SK-N-SH (cell line): ENCODE measurements at regions not wholly inside any gene's neighbourhood (a gene's known extent, or its start where the extent isn't known, plus 50 kb on each side); places are given as distances from the start of the nearest gene placed in this dataset.

Source experiments
- CTCF ChIA-PET: fragments of 300-600, 350-600 bp; formaldehyde crosslinking; extraction: SDS; loops from one replicate; lab custom pipeline; 2021; lab: Yijun Ruan, JAX
- POLR2A ChIA-PET: fragments of 350-600 bp; sonication (Branson Sonifier 250); formaldehyde crosslinking; extraction: SDS; loops from one replicate; lab custom pipeline; 2020; ENCODE audit warnings: antibody characterized with exemption, inconsistent platforms; lab: Yijun Ruan, JAX
- DNase-seq: peaks from one replicate; pipeline ENCODE4 v3.0.0; 2012
- H2AFZ ChIP-seq: fragments of 200-600 bp; sonication (generic); 2 replicates; pipeline ENCODE4 v1.8.1; 2016; ENCODE audit warnings: antibody characterized with exemption, mild to moderate bottlenecking, low read depth
- H3F3A ChIP-seq: fragments of 200-600 bp; sonication (generic); replicated peaks from 2 replicates; pipeline ENCODE3; 2016; ENCODE audit warnings: antibody characterized with exemption, mild to moderate bottlenecking; ENCODE audit not compliant: insufficient read depth
- H3K27ac ChIP-seq, 2 experiments: fragments of 200-500 bp in 1 of 2; fragments of 200-600 bp in 1 of 2; sonication (Bioruptor generic) in 1 of 2; sonication (generic), shearing (Covaris generic) in 1 of 2; 2 replicates each; pipeline versions ENCODE4 v1.5.1 to v1.6.1; 2014 to 2016; ENCODE audit warnings: low read depth in 2 of 2, inconsistent platforms in 1 of 2, low read length in 1 of 2, mild to moderate bottlenecking in 1 of 2, mixed read lengths in 1 of 2
- H3K27me3 ChIP-seq: fragments of 200-600 bp; sonication (generic), shearing (Covaris generic); 2 replicates; pipeline ENCODE4 v1.6.1; 2016; ENCODE audit warnings: mixed run types; ENCODE audit not compliant: insufficient read depth
- H3K36me3 ChIP-seq, 2 experiments: fragments of 200-500 bp in 1 of 2; fragments of 200-600 bp in 1 of 2; sonication (Bioruptor generic) in 1 of 2; sonication (generic) in 1 of 2; replicated peaks in 1 of 2; 2 replicates each; pipeline versions ENCODE3 to v1.5.1; 2014 to 2016; ENCODE audit warnings: low read length in 1 of 2, mild to moderate bottlenecking in 1 of 2; ENCODE audit not compliant: insufficient read depth in 2 of 2, control insufficient read depth in 1 of 2
- H3K4me1 ChIP-seq, 2 experiments: fragments of 200-500 bp in 1 of 2; fragments of 200-600 bp in 1 of 2; sonication (Bioruptor generic) in 1 of 2; sonication (generic), shearing (Covaris generic) in 1 of 2; 2 replicates each; pipeline versions ENCODE4 v1.5.1 to v1.6.1; 2014 to 2016; ENCODE audit warnings: low read depth in 1 of 2, low read length in 1 of 2, mixed run types in 1 of 2; ENCODE audit not compliant: insufficient read depth in 2 of 2, control insufficient read depth in 1 of 2
- H3K4me2 ChIP-seq: fragments of 200-600 bp; sonication (generic), shearing (Covaris generic); 2 replicates; pipeline ENCODE4 v1.6.1; 2017; ENCODE audit warnings: mixed run types
- H3K4me3 ChIP-seq, 2 experiments: fragments of 200-500 bp in 1 of 2; fragments of 200-600 bp in 1 of 2; sonication (Bioruptor generic) in 1 of 2; sonication (generic), shearing (Covaris generic) in 1 of 2; 2 replicates each; pipeline versions ENCODE4 v1.5.1 to v1.8.1; 2014 to 2016; ENCODE audit warnings: low read depth in 2 of 2, inconsistent platforms in 1 of 2, low read length in 1 of 2, mild to moderate bottlenecking in 1 of 2, mixed read lengths in 1 of 2, moderate library complexity in 1 of 2
- H3K79me2 ChIP-seq: fragments of 200-600 bp; sonication (generic); 2 replicates; pipeline ENCODE4 v1.8.1; 2017; ENCODE audit warnings: mild to moderate bottlenecking; ENCODE audit not compliant: insufficient read depth
- H3K9ac ChIP-seq: fragments of 200-600 bp; sonication (generic); 2 replicates; pipeline ENCODE4 v1.6.1; 2017; ENCODE audit warnings: mixed run types
- H3K9me2 ChIP-seq: fragments of 200-600 bp; sonication (generic); 2 replicates; pipeline ENCODE4 v1.6.1; 2017; ENCODE audit warnings: mixed run types
- H3K9me3 ChIP-seq: fragments of 200-600 bp; sonication (generic); 2 replicates; pipeline ENCODE4 v1.6.1; 2017; ENCODE audit warnings: mixed run types, mild to moderate bottlenecking, moderate library complexity
- H4K20me1 ChIP-seq: fragments of 200-600 bp; sonication (generic); 2 replicates; pipeline ENCODE4 v1.6.1; 2017; ENCODE audit warnings: mild to moderate bottlenecking, mixed run types; ENCODE audit not compliant: insufficient read depth
- CHD2 ChIP-seq: fragments of 150-350 bp; IDR thresholded peaks from 2 replicates; pipeline ENCODE4 v1.6.1; 2018; ENCODE audit warnings: low read length; ENCODE audit not compliant: partially characterized antibody
- EP300 ChIP-seq, 2 experiments: IDR thresholded peaks; 2 replicates each; pipeline versions ENCODE4 v1.4.0 to v1.6.1; 2012; ENCODE audit warnings: borderline replicate concordance in 1 of 2, low read depth in 1 of 2, low read length in 1 of 2
- EZH2phosphoT487 ChIP-seq: fragments of 200-600 bp; sonication (generic); IDR thresholded peaks from 2 replicates; pipeline ENCODE4 v1.6.1; 2017; ENCODE audit warnings: low read depth, mixed run types, mild to moderate bottlenecking, antibody characterized with exemption, moderate library complexity, borderline replicate concordance
- GABPA ChIP-seq: IDR thresholded peaks from 2 replicates; pipeline ENCODE4 v1.4.0; 2012; ENCODE audit warnings: low read depth, mild to moderate bottlenecking
- GATA2 ChIP-seq: sonication (generic); formaldehyde crosslinking; IDR thresholded peaks from 2 replicates; pipeline ENCODE4 v1.5.0; 2020; ENCODE audit warnings: mild to moderate bottlenecking, missing genetic modification reagents
- JUND ChIP-seq: IDR thresholded peaks from 2 replicates; pipeline ENCODE4 v1.4.0; 2012
- MXI1 ChIP-seq: IDR thresholded peaks from 2 replicates; pipeline ENCODE4 v1.6.1; 2012; ENCODE audit warnings: mild to moderate bottlenecking, low read depth, low read length, improper control_type of control experiment
- NFIC ChIP-seq: IDR thresholded peaks from 2 replicates; pipeline ENCODE4 v1.4.0; 2012; ENCODE audit warnings: borderline replicate concordance
- NRF1 ChIP-seq: IDR thresholded peaks from 2 replicates; pipeline ENCODE4 v1.6.1; 2012; ENCODE audit warnings: low read depth, mild to moderate bottlenecking, low read length
- PBX3 ChIP-seq: IDR thresholded peaks from 2 replicates; pipeline ENCODE4; 2012
- POLR2AphosphoS5 ChIP-seq: IDR thresholded peaks from 2 replicates; pipeline ENCODE4 v1.6.1; 2012; ENCODE audit warnings: low read depth, low read length
- RAD21 ChIP-seq: IDR thresholded peaks from 2 replicates; pipeline ENCODE4 v1.6.1; 2012; ENCODE audit warnings: mild to moderate bottlenecking, low read length
- RCOR1 ChIP-seq: fragments of 150-350 bp; IDR thresholded peaks from 2 replicates; pipeline ENCODE4 v1.6.1; 2017; ENCODE audit warnings: antibody characterized with exemption, low read length
- SIN3A ChIP-seq: IDR thresholded peaks from 2 replicates; pipeline ENCODE4 v1.6.1; 2012; ENCODE audit warnings: low read depth, mild to moderate bottlenecking, low read length, moderate library complexity, borderline replicate concordance
- SMC3 ChIP-seq: IDR thresholded peaks from 2 replicates; pipeline ENCODE4 v1.6.1; 2012; ENCODE audit warnings: low read depth, low read length, improper control_type of control experiment
- TAF1 ChIP-seq: IDR thresholded peaks from 2 replicates; pipeline ENCODE4 v1.6.1; 2012; ENCODE audit warnings: low read depth, mild to moderate bottlenecking, low read length, moderate library complexity, borderline replicate concordance
- USF1 ChIP-seq: IDR thresholded peaks from 2 replicates; pipeline ENCODE4 v1.4.0; 2012; ENCODE audit warnings: low read depth, borderline replicate concordance
- WGBS: methylation state at CpG from one replicate; pipeline ENCODE4 v1.1.6; 2017; ENCODE audit warnings: low lambda C conversion rate; 5-methylcytosine and 5-hydroxymethylcytosine counted together

GRCh38 chr5:1999794-2000193, 117.1 kb upstream of the IRX4 start (continued):
- TF ChIP-seq RCOR1 (no peak), EZH2phosphoT487 (no peak), SIN3A (no peak), SMC3 (no peak), RAD21 (no peak)

GRCh38 chr5:1998716-1999317, 116.1 kb upstream of the IRX4 start:
- under 1% methylated on average over 4 of the region's 4 CpGs for WGBS
- POLR2A ChIA-PET = no interaction called here
- Histone ChIP-seq H3K27ac (no peak overlapping the region), H3K36me3 (no peaks in the 10 kb centered on the region), H3K79me2 (no peaks in the 10 kb centered on the region), H3K4me1 (no peaks in the 10 kb centered on the region), H3F3A (no peaks in the 10 kb centered on the region), H3K4me3 (no peak overlapping the region), H4K20me1 (no peaks in the 10 kb centered on the region), H2AFZ (no peak overlapping the region), H3K9me2 (no peaks in the 10 kb centered on the region), H3K27me3 (peaks cover 39% of the 10 kb centered on the region), H3K4me2 (no peak overlapping the region), H3K9ac (no peak overlapping the region), H3K9me3 (no peaks in the 10 kb centered on the region)
- DNase-seq = no peak
- CTCF ChIA-PET = no interaction called here
- TF ChIP-seq NFIC (no peak), JUND (no peak), MXI1 (no peak), USF1 (no peak), EP300 (IDR thresholded peaks at IDR 0.05; ENCODE audit: borderline replicate concordance in 1 of 2, low read depth in 1 of 2, low read length in 1 of 2) (no peak), PBX3 (no peak), POLR2AphosphoS5 (no peak), TAF1 (no peak)

- H3K36me3 ChIP-seq = no peaks in the 10 kb centered on the region
- CTCF ChIA-PET = no interaction called here
- H3K79me2 ChIP-seq = no peaks in the 10 kb centered on the region
- no peak overlapping the region for H3K9ac ChIP-seq
- POLR2A ChIA-PET = no interaction called here
- no peak overlapping the region for H3K4me3 ChIP-seq
- no peak overlapping the region for H3K27ac ChIP-seq
- no peaks in the 10 kb centered on the region for H3K4me1 ChIP-seq
- no peaks in the 10 kb centered on the region for H4K20me1 ChIP-seq
- no peaks in the 10 kb centered on the region for H3K9me2 ChIP-seq
- TF ChIP-seq GATA2 (CRISPR knock-in tag) (no peak), GABPA (no peak), USF1 (no peak), CHD2 (no peak), MXI1 (no peak), NRF1 (no peak)
- TF ChIP-seq, all 33 proteins: peak for 0
- H3K4me2 ChIP-seq = no peak overlapping the region
- peaks cover 34% of the 10 kb centered on the region for H3K27me3 ChIP-seq
- no peak overlapping the region for H2AFZ ChIP-seq
- WGBS = 0% methylated on average over 1 of the region's 1 CpG
- H3K9me3 ChIP-seq = no peaks in the 10 kb centered on the region
- DNase-seq = no peak
- H3F3A ChIP-seq = no peaks in the 10 kb centered on the region
Measured at GRCh38 chr5:1998348-1998669, 115.6 kb upstream of the IRX4 start.
